Cardiac muscle cell (in vitro differentiated cells and primary cell): ENCODE measurements at regions not wholly inside any gene's neighbourhood (a gene's known extent, or its start where the extent isn't known, plus 50 kb on each side); places are given as distances from the start of the nearest gene placed in this dataset.

Source experiments
- DNase-seq, 2 donors: peaks; one replicate each; pipeline versions ENCODE4 v3.0.0 to v3.0.0-alpha.2; 2010 to 2017; ENCODE audit warnings: low read depth in 1 of 2, low spot score in 1 of 2
- H3K27ac ChIP-seq: fragments of 200-600 bp; sonication (generic); 2 replicates; pipeline ENCODE4 v1.5.1; 2016
- H3K27me3 ChIP-seq: fragments of 200-600 bp; sonication (generic); 2 replicates; pipeline ENCODE4 v1.6.0; 2016; ENCODE audit warnings: control low read depth
- H3K36me3 ChIP-seq: fragments of 200-600 bp; sonication (generic); 2 replicates; pipeline ENCODE4 v1.5.1; 2016; ENCODE audit warnings: control low read depth
- H3K4me1 ChIP-seq: fragments of 200-600 bp; sonication (generic); 2 replicates; pipeline ENCODE4 v1.8.1; 2017; ENCODE audit warnings: low read depth, mild to moderate bottlenecking, mixed run types
- H3K4me3 ChIP-seq: fragments of 200-600 bp; sonication (generic); 2 replicates; pipeline ENCODE4 v1.5.1; 2016; ENCODE audit warnings: mild to moderate bottlenecking
- H3K9me3 ChIP-seq: fragments of 200-600 bp; sonication (generic); 2 replicates; pipeline ENCODE4 v1.5.1; 2017; ENCODE audit warnings: low read depth, mild to moderate bottlenecking, control low read depth
- CTCF ChIP-seq: IDR thresholded peaks from 2 replicates; pipeline ENCODE4 v1.5.1; 2012; ENCODE audit warnings: low read depth, mild to moderate bottlenecking, low read length

GRCh38 chr4:178672512-178672911, 1230.3 kb upstream of the AGA start:
- H3K27me3 ChIP-seq, result no peaks in the 10 kb centered on the region
- no peak for DNase-seq
- no peak for TF ChIP-seq CTCF
- H3K9me3 ChIP-seq, result no peaks in the 10 kb centered on the region
- no peaks in the 10 kb centered on the region for H3K4me1 ChIP-seq
- H3K4me3 ChIP-seq, result no peak overlapping the region
- H3K27ac ChIP-seq, result no peak overlapping the region
- H3K36me3 ChIP-seq, result no peaks in the 10 kb centered on the region

GRCh38 chr4:178681871-178682270, 1239.6 kb upstream of the AGA start:
- H3K36me3 ChIP-seq, result no peaks in the 10 kb centered on the region
- H3K27ac ChIP-seq, result no peak overlapping the region
- TF ChIP-seq CTCF, result no peak
- no peak for DNase-seq
- no peaks in the 10 kb centered on the region for H3K4me1 ChIP-seq
- H3K9me3 ChIP-seq, result no peaks in the 10 kb centered on the region
- H3K27me3 ChIP-seq, result no peaks in the 10 kb centered on the region
- H3K4me3 ChIP-seq, result no peak overlapping the region

- Histone ChIP-seq H3K27ac (no peak overlapping the region), H3K27me3 (no peaks in the 10 kb centered on the region), H3K4me3 (no peak overlapping the region), H3K4me1 (peaks cover 9% of the 10 kb centered on the region), H3K36me3 (no peaks in the 10 kb centered on the region), H3K9me3 (no peaks in the 10 kb centered on the region)
- no peak for DNase-seq
- no peak for TF ChIP-seq CTCF
These were observed 1247.7 kb upstream of the AGA start for GRCh38 chr4:178689926-178690325.

DNA sequence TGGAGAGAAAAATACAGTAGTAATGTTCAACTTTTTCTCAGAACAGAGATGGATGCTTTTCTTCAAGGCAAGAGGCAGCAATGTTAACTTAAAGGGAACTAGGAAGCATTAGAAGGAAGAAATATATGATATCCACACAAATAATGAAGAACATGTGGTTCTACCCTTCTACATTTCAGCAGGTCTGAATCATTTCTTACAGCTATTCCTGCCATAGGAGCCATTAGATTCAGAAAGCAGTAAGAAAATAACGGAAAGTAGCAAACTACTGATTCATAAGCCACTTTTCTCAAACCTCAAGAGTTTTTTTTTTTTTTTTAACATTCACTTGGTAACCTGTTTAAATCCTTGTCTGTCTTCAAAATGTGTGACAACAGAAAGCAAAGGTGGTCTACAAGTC, 1251.6 kb upstream of the AGA start:
- Histone ChIP-seq H3K4me1 (peaks cover 9% of the 10 kb centered on the region), H3K4me3 (no peak overlapping the region), H3K27ac (no peak overlapping the region), H3K36me3 (no peaks in the 10 kb centered on the region), H3K9me3 (no peaks in the 10 kb centered on the region), H3K27me3 (no peaks in the 10 kb centered on the region)
- no peak for DNase-seq
- no peak for TF ChIP-seq CTCF

- no peak for DNase-seq
- Histone ChIP-seq H3K27me3 (no peaks in the 10 kb centered on the region), H3K36me3 (no peaks in the 10 kb centered on the region), H3K27ac (no peak overlapping the region), H3K4me3 (no peak overlapping the region), H3K9me3 (no peaks in the 10 kb centered on the region), H3K4me1 (peaks cover 9% of the 10 kb centered on the region)
- no peak for TF ChIP-seq CTCF
These were observed 1254.3 kb upstream of the AGA start for GRCh38 chr4:178696515-178696914.

- no peaks in the 10 kb centered on the region for H3K9me3 ChIP-seq
- no peak for DNase-seq
These were observed 1270.2 kb upstream of the AGA start for GRCh38 chr4:178712486-178712885.

More at GRCh38 chr4:178712486-178712885, 1270.2 kb upstream of the AGA start:
- H3K27ac ChIP-seq, result no peak overlapping the region
- no peaks in the 10 kb centered on the region for H3K4me1 ChIP-seq
- no peak overlapping the region for H3K4me3 ChIP-seq
- TF ChIP-seq CTCF, result no peak
- no peaks in the 10 kb centered on the region for H3K27me3 ChIP-seq
- H3K36me3 ChIP-seq, result no peaks in the 10 kb centered on the region
